Pulmonary artery endothelial cell (primary cell): ENCODE measurements at regions not wholly inside any gene's neighbourhood (a gene's known extent, or its start where the extent isn't known, plus 50 kb on each side); places are given as distances from the start of the nearest gene placed in this dataset.

Source experiments
- DNase-seq: peaks from one replicate; pipeline ENCODE4 v3.0.0-alpha.2; 2011; ENCODE audit warnings: low read depth, low spot score

- no peak for DNase-seq
Measured at GRCh38 chr5:107085572-107085971, 585.2 kb downstream of the EFNA5 start.

- DNase-seq: no peak
Measured at GRCh38 chr5:107074996-107075395, 595.7 kb downstream of the EFNA5 start.

GRCh38 chr5:107072967-107073366, 597.8 kb downstream of the EFNA5 start:
- DNase-seq: no peak

- no peak for DNase-seq
Measured at GRCh38 chr5:107072440-107072839, 598.3 kb downstream of the EFNA5 start.

- DNase-seq: no peak
Measured at GRCh38 chr5:107068782-107069181, 602.0 kb downstream of the EFNA5 start.

- DNase-seq: no peak
Measured at GRCh38 chr5:107067395-107067794, 603.3 kb downstream of the EFNA5 start.

- DNase-seq: no peak
Measured at GRCh38 chr5:107063511-107063910, 607.2 kb downstream of the EFNA5 start.

- DNase-seq: no peak
Measured at GRCh38 chr5:107058803-107059202, 611.9 kb downstream of the EFNA5 start.

GRCh38 chr5:107058235-107058634, 612.5 kb downstream of the EFNA5 start:
- DNase-seq: no peak

GRCh38 chr5:107056278-107056677, 614.5 kb downstream of the EFNA5 start:
- DNase-seq: no peak

- DNase-seq: no peak
Measured at GRCh38 chr5:107047048-107047447, 623.7 kb downstream of the EFNA5 start.

GRCh38 chr5:107043665-107044064, 627.1 kb downstream of the EFNA5 start:
- no peak for DNase-seq

GRCh38 chr5:107040907-107041306, 629.8 kb downstream of the EFNA5 start:
- no peak for DNase-seq

- no peak for DNase-seq
Measured at GRCh38 chr5:107032629-107033028, 638.1 kb downstream of the EFNA5 start.

- DNase-seq: no peak
Measured at GRCh38 chr5:107028938-107029337, 641.8 kb downstream of the EFNA5 start.

GRCh38 chr5:107025712-107026497, 644.8 kb downstream of the EFNA5 start:
- no peak for DNase-seq

- no peak for DNase-seq
Measured at GRCh38 chr5:107023732-107024131, 647.0 kb downstream of the EFNA5 start.

GRCh38 chr5:107021575-107021974, 649.2 kb downstream of the EFNA5 start:
- no peak for DNase-seq

GRCh38 chr5:107020626-107021025, 650.1 kb downstream of the EFNA5 start:
- no peak for DNase-seq

- no peak for DNase-seq
Measured at GRCh38 chr5:107017616-107018015, 653.1 kb downstream of the EFNA5 start.

GRCh38 chr5:107012371-107012770, 658.4 kb downstream of the EFNA5 start:
- DNase-seq: no peak

GRCh38 chr5:107011605-107012004, 659.1 kb downstream of the EFNA5 start:
- DNase-seq: no peak

GRCh38 chr5:107010060-107010459, 660.7 kb downstream of the EFNA5 start:
- DNase-seq: no peak

GRCh38 chr5:107005653-107006052, 665.1 kb downstream of the EFNA5 start:
- no peak for DNase-seq
